ENCODE measurements at regions not wholly inside any gene's neighbourhood (a gene's known extent, or its start where the extent isn't known, plus 50 kb on each side); places are given as distances from the start of the nearest gene placed in this dataset.

- Histone ChIP-seq H3K27me3 (no peaks in the 10 kb centered on the region), H3K4me1 (no peaks in the 10 kb centered on the region), H3K9ac (ENCODE audit: low read depth in 2 of 2, low read length in 2 of 2) (peak overlapping the region in 1 of 2 donors; percentile 76), H3K4me3 (peak overlapping the region; percentile 4), H3K27ac (peak overlapping the region; percentile 39), H3K9me3 (no peaks in the 10 kb centered on the region), H3K36me3 (no peaks in the 10 kb centered on the region)
- intact Hi-C loops (cut with DNase I): no loop called here
- DNase-seq: peak; percentile 66
- TF ChIP-seq CTCF (IDR thresholded peaks at IDR 0.05): no peak
Observed at GRCh38 chr9:96136992-96137670, 164.8 kb downstream of the HSD17B3 start.

DNA sequence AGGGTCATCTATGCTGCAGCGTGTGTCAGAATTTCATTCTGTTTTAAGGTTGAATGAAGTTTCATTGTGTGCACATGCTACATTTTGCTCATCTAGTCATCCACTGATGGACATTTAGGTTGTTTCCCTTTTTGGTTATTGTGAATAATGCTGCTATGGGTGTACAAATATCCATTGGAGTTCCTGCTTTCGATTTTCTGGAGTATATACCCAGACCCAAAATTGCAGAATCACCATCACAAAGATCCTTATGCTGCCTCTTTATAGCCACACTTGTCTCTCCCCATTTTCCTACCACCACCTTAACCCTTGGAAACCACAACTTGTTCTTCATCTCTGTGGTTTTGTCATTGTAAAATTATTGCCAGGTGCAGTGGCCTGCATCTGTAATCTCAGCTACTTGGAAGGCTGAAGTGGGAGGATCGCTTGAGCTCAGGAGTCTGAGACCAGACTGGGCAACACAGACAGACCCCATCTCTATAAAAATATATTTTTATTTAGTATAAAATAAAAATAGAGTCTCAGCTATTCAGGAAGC is 166.2 kb downstream of the HSD17B3 start:
- no peak for DNase-seq
- Histone ChIP-seq H3K9me3 (no peaks in the 10 kb centered on the region), H3K4me3 (no peak overlapping the region), H3K27me3 (no peaks in the 10 kb centered on the region), H3K9ac (ENCODE audit: low read depth in 2 of 2, low read length in 2 of 2) (no peak overlapping the region), H3K4me1 (no peaks in the 10 kb centered on the region), H3K36me3 (no peaks in the 10 kb centered on the region), H3K27ac (no peak overlapping the region)
- TF ChIP-seq CTCF (IDR thresholded peaks at IDR 0.05): no peak
- intact Hi-C loops (cut with DNase I): no loop called here

- no peak for DNase-seq
- no peak overlapping the region for H3K9ac ChIP-seq (ENCODE audit: low read depth in 2 of 2, low read length in 2 of 2)
- intact Hi-C loops (cut with DNase I): no loop called here
Observed at GRCh38 chr9:96135076-96135752, 166.8 kb downstream of the HSD17B3 start.

GRCh38 chr9:96133321-96134021 is 168.5 kb downstream of the HSD17B3 start:
- Histone ChIP-seq H3K27ac (no peak overlapping the region), H3K4me1 (no peaks in the 10 kb centered on the region), H3K9me3 (no peaks in the 10 kb centered on the region), H3K27me3 (no peaks in the 10 kb centered on the region), H3K4me3 (no peak overlapping the region), H3K9ac (ENCODE audit: low read depth in 2 of 2, low read length in 2 of 2) (no peak overlapping the region), H3K36me3 (no peaks in the 10 kb centered on the region)
- TF ChIP-seq CTCF (IDR thresholded peaks at IDR 0.05): no peak
- no peak for DNase-seq
- intact Hi-C loops (cut with DNase I): no loop called here

More at GRCh38 chr9:96135076-96135752, 166.8 kb downstream of the HSD17B3 start:
- no peak overlapping the region for H3K4me3 ChIP-seq
- H3K4me1 ChIP-seq: no peaks in the 10 kb centered on the region
- no peak overlapping the region for H3K27ac ChIP-seq
- no peak for TF ChIP-seq CTCF (IDR thresholded peaks at IDR 0.05)
- no peaks in the 10 kb centered on the region for H3K36me3 ChIP-seq
- H3K9me3 ChIP-seq: no peaks in the 10 kb centered on the region
- H3K27me3 ChIP-seq: no peaks in the 10 kb centered on the region

GRCh38 chr9:96131825-96132224 is 170.2 kb downstream of the HSD17B3 start:
- H3K9ac ChIP-seq (ENCODE audit: low read depth in 2 of 2, low read length in 2 of 2): no peak overlapping the region
- H3K9me3 ChIP-seq: no peaks in the 10 kb centered on the region
- TF ChIP-seq CTCF (IDR thresholded peaks at IDR 0.05): no peak
- intact Hi-C loops (cut with DNase I): no loop called here
- no peaks in the 10 kb centered on the region for H3K27me3 ChIP-seq
- H3K4me3 ChIP-seq: no peak overlapping the region
- no peaks in the 10 kb centered on the region for H3K4me1 ChIP-seq
- no peak for DNase-seq
- no peak overlapping the region for H3K27ac ChIP-seq
- no peaks in the 10 kb centered on the region for H3K36me3 ChIP-seq
